H1 (cell line): ENCODE measurements at regions not wholly inside any gene's neighbourhood (a gene's known extent, or its start where the extent isn't known, plus 50 kb on each side); places are given as distances from the start of the nearest gene placed in this dataset.

Experiments
- CTCF ChIA-PET: fragments of 300-600 bp; sonication (Branson Sonifier 250); formaldehyde crosslinking; loops from one replicate; lab custom pipeline; 2021; ENCODE audit not compliant: partially characterized antibody; lab: Charles Lee
- POLR2A ChIA-PET: fragments of 300-600 bp; sonication (Branson Sonifier 250); formaldehyde crosslinking; loops from one replicate; lab custom pipeline; 2021; ENCODE audit warnings: inconsistent platforms; ENCODE audit not compliant: partially characterized antibody; lab: Charles Lee
- DNase-seq, 2 experiments: peaks; one replicate each; pipeline versions ENCODE4 v3.0.0 to v3.0.0-alpha.2; 2010 to 2022; ENCODE audit warnings: low spot score in 2 of 2, low read depth in 1 of 2, mixed read lengths in 1 of 2
- FAIRE-seq: peaks from 2 replicates; lab custom pipeline; 2011; peaks lifted over from hg19 to GRCh38; lab: Jason Lieb, UNC
- H2AFZ ChIP-seq: 2 replicates; pipeline ENCODE4 v1.8.1; 2012; ENCODE audit warnings: low read length, inconsistent platforms
- H2AK5ac ChIP-seq: 2 replicates; pipeline ENCODE4 v1.6.1; 2013; ENCODE audit warnings: low read depth, low read length
- H2BK120ac ChIP-seq: replicated peaks from 2 replicates; pipeline ENCODE3; 2013; ENCODE audit warnings: low read depth, low read length, inconsistent platforms
- H2BK12ac ChIP-seq: 2 replicates; pipeline ENCODE4 v1.6.1; 2013; ENCODE audit warnings: low read depth, low read length
- H2BK15ac ChIP-seq: 2 replicates; pipeline ENCODE4 v1.6.1; 2013; ENCODE audit warnings: low read length
- H2BK20ac ChIP-seq: 2 replicates; pipeline ENCODE4 v1.6.1; 2013; ENCODE audit warnings: low read length
- H2BK5ac ChIP-seq: 2 replicates; pipeline ENCODE4 v1.6.1; 2013; ENCODE audit warnings: low read depth, low read length
- H3K14ac ChIP-seq: 2 replicates; pipeline ENCODE4 v1.6.1; 2013; ENCODE audit warnings: inconsistent platforms; ENCODE audit not compliant: insufficient read length
- H3K18ac ChIP-seq: 2 replicates; pipeline ENCODE4 v1.6.1; 2013; ENCODE audit warnings: low read length; ENCODE audit errors: extremely low read depth
- H3K23ac ChIP-seq: 2 replicates; pipeline ENCODE4 v1.6.1; 2013; ENCODE audit warnings: inconsistent platforms; ENCODE audit not compliant: insufficient read length
- H3K23me2 ChIP-seq: 2 replicates; pipeline ENCODE4 v1.6.1; 2013; ENCODE audit warnings: low read depth, low read length
- H3K27ac ChIP-seq: 2 replicates; pipeline ENCODE4 v1.6.1; 2011; ENCODE audit warnings: low read depth, low read length, inconsistent platforms
- H3K27me3 ChIP-seq, 4 experiments: replicated peaks in 1 of 4; 1 replicate in 1 of 4; 2 replicates in 3 of 4; pipeline versions ENCODE4 v1.6.1 to v1.8.1; 2011 to 2013; ENCODE audit warnings: low read length in 3 of 4, mild to moderate bottlenecking in 3 of 4, inconsistent platforms in 2 of 4, mixed read lengths in 2 of 4, moderate library complexity in 1 of 4; ENCODE audit not compliant: control insufficient read depth in 3 of 4, insufficient read depth in 3 of 4; ENCODE audit errors: extremely low read depth in 1 of 4
- H3K36me3 ChIP-seq, 4 experiments: 2 replicates each; pipeline versions ENCODE4 v1.6.1 to v1.8.1; 2011 to 2013; ENCODE audit warnings: mild to moderate bottlenecking in 4 of 4, low read length in 3 of 4, moderate library complexity in 2 of 4, control low read depth in 1 of 4, inconsistent platforms in 1 of 4; ENCODE audit not compliant: insufficient read depth in 4 of 4, control insufficient read depth in 2 of 4
- H3K4ac ChIP-seq: replicated peaks from 2 replicates; pipeline ENCODE3; 2013; ENCODE audit warnings: low read length, low read depth, mixed read lengths, inconsistent platforms; ENCODE audit not compliant: insufficient read length
- H3K4me1 ChIP-seq, 4 experiments: replicated peaks in 1 of 4; 1 replicate in 1 of 4; 2 replicates in 3 of 4; pipeline versions ENCODE4 v1.6.1 to v1.8.1; 2011 to 2013; ENCODE audit warnings: low read length in 3 of 4, inconsistent platforms in 2 of 4, mixed read lengths in 1 of 4; ENCODE audit not compliant: insufficient read depth in 4 of 4, control insufficient read depth in 3 of 4
- H3K4me2 ChIP-seq, 2 experiments: 2 replicates each; pipeline versions ENCODE4 v1.6.1 to v1.8.1; 2011 to 2013; ENCODE audit warnings: low read depth in 2 of 2, low read length in 2 of 2, control low read depth in 1 of 2, inconsistent platforms in 1 of 2, mild to moderate bottlenecking in 1 of 2; ENCODE audit not compliant: insufficient read depth in 1 of 2
- H3K4me3 ChIP-seq, 4 experiments: fragments of 200-600, 300-600 bp in 1 of 4; sonication (generic), shearing (Covaris generic), sonication (Bioruptor Twin) in 1 of 4; 2 replicates each; pipeline versions ENCODE4 v1.5.1 to v1.8.1; 2011 to 2016; ENCODE audit warnings: low read length in 4 of 4, low read depth in 3 of 4, control low read depth in 2 of 4, inconsistent platforms in 2 of 4, mild to moderate bottlenecking in 2 of 4, mixed read lengths in 1 of 4, moderate library complexity in 1 of 4; ENCODE audit not compliant: insufficient read depth in 2 of 4; ENCODE audit errors: extremely low read depth in 1 of 4
- H3K56ac ChIP-seq: replicated peaks from 2 replicates; pipeline ENCODE3; 2013; ENCODE audit warnings: low read depth, mild to moderate bottlenecking, mixed read lengths, low read length, inconsistent platforms; ENCODE audit not compliant: insufficient read length
- H3K79me1 ChIP-seq: 2 replicates; pipeline ENCODE4 v1.6.1; 2013; ENCODE audit warnings: low read depth, low read length, control low read depth
- H3K79me2 ChIP-seq, 2 experiments: 2 replicates each; pipeline versions ENCODE4 v1.6.1 to v1.8.1; 2012 to 2013; ENCODE audit warnings: low read length in 2 of 2, mild to moderate bottlenecking in 2 of 2, inconsistent platforms in 1 of 2; ENCODE audit not compliant: insufficient read depth in 2 of 2, control insufficient read depth in 1 of 2
- H3K9ac ChIP-seq, 4 experiments: replicated peaks in 1 of 4; 1 replicate in 1 of 4; 2 replicates in 3 of 4; pipeline versions ENCODE4 v1.6.1 to v1.8.1; 2011 to 2013; ENCODE audit warnings: low read depth in 3 of 4, low read length in 3 of 4, control low read depth in 2 of 4, mild to moderate bottlenecking in 2 of 4, moderate library complexity in 2 of 4, inconsistent platforms in 1 of 4; ENCODE audit errors: extremely low read depth in 1 of 4
- H3K9me3 ChIP-seq, 2 experiments: 2 replicates each; pipeline versions ENCODE4 v1.6.1 to v1.8.1; 2012 to 2013; ENCODE audit warnings: mild to moderate bottlenecking in 2 of 2, moderate library complexity in 2 of 2, control low read depth in 1 of 2, inconsistent platforms in 1 of 2, low read depth in 1 of 2, low read length in 1 of 2, mixed read lengths in 1 of 2; ENCODE audit not compliant: insufficient read depth in 2 of 2
- H4K20me1 ChIP-seq, 2 experiments: replicated peaks in 1 of 2; 2 replicates each; pipeline versions ENCODE3 to v1.8.1; 2011 to 2013; ENCODE audit warnings: inconsistent platforms in 2 of 2, low read length in 2 of 2, mild to moderate bottlenecking in 1 of 2; ENCODE audit not compliant: insufficient read depth in 2 of 2, control insufficient read depth in 1 of 2
- H4K5ac ChIP-seq: 2 replicates; pipeline ENCODE4 v1.6.1; 2013; ENCODE audit warnings: low read length, low read depth, mixed read lengths, inconsistent platforms; ENCODE audit not compliant: insufficient read length
- H4K8ac ChIP-seq: 2 replicates; pipeline ENCODE4 v1.8.0; 2013; ENCODE audit warnings: mild to moderate bottlenecking, moderate library complexity, low read length, inconsistent platforms; ENCODE audit not compliant: insufficient read depth; ENCODE audit errors: extremely low read depth
- H4K91ac ChIP-seq: replicated peaks from 2 replicates; pipeline ENCODE3; 2013; ENCODE audit warnings: low read length, mixed read lengths, inconsistent platforms; ENCODE audit not compliant: insufficient read length
- CTBP2 ChIP-seq: IDR thresholded peaks from 2 replicates; pipeline ENCODE4 v1.7.0; 2011; ENCODE audit warnings: borderline replicate concordance, mild to moderate bottlenecking, moderate library complexity, mixed read lengths, low read length; ENCODE audit not compliant: insufficient read depth, insufficient read length
- RAD21 ChIP-seq, 2 experiments: IDR thresholded peaks in 1 of 2; conservative IDR thresholded peaks in 1 of 2; 2 replicates each; pipeline ENCODE4 v1.6.1; 2011; ENCODE audit warnings: low read depth in 2 of 2, low read length in 2 of 2, improper control_type of control experiment in 1 of 2, inconsistent platforms in 1 of 2, mild to moderate bottlenecking in 1 of 2, moderate library complexity in 1 of 2
- WGBS, 2 experiments: shearing (Covaris generic) in 1 of 2; methylation state at CpG; one replicate each; pipeline versions ENCODE4 v1.1.6 to v1.1.7; 2013 to 2015; ENCODE audit warnings: low lambda C conversion rate in 2 of 2, mixed read lengths in 2 of 2, inconsistent platforms in 1 of 2, low coverage in 1 of 2, missing lambda C conversion rate in 1 of 2; ENCODE audit not compliant: insufficient replicate concordance in 2 of 2, insufficient coverage in 1 of 2, insufficient read length in 1 of 2; ENCODE audit errors: extremely low coverage in 1 of 2, missing lambda C conversion rate in 1 of 2; 5-methylcytosine and 5-hydroxymethylcytosine counted together

DNA sequence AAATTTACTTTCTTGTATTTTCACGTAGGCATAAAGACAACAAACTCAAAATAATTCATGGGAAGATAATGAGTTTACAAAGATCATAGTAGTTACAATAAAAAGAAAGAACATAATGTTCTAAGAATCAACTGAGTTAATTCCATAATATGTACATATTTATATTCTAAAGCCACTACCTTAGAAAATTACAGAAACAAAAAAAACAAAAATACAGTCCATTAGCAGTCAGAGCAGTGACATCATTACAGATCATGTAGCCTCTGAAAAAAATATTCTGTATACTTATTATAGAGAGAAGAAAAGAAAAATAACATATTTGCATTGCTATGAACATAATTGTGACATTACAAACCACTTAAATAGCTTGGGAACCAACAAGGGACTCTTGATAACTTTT lies 360.1 kb upstream of the RGS18 start:
- H2BK15ac ChIP-seq: no peak overlapping the region
- H3K14ac ChIP-seq: no peak overlapping the region
- H4K20me1 ChIP-seq: no peaks in the 10 kb centered on the region
- H3K4me2 ChIP-seq: no peak overlapping the region
- FAIRE-seq: no peak
- DNase-seq: no peak
- H4K8ac ChIP-seq: no peak overlapping the region
- no peaks in the 10 kb centered on the region; a peak in 1 of 4 replicates for H3K9me3 ChIP-seq
- H3K4me1 ChIP-seq: no peaks in the 10 kb centered on the region
- WGBS, 2 experiments: 88% methylated on average over 1 of the region's 1 CpG; no CpG with 5 or more reads in 1 of the 2 experiments
- no peaks in the 10 kb centered on the region for H3K27me3 ChIP-seq
- no peak overlapping the region for H2BK12ac ChIP-seq
- no peak overlapping the region for H3K27ac ChIP-seq
- no peak overlapping the region for H3K4ac ChIP-seq
- no peak overlapping the region for H4K5ac ChIP-seq
- no peaks in the 10 kb centered on the region for H3K79me2 ChIP-seq
- H2BK20ac ChIP-seq: no peak overlapping the region
- no peaks in the 10 kb centered on the region for H3K36me3 ChIP-seq
- TF ChIP-seq RAD21 (IDR thresholded peaks at IDR 0.05 in 1 of 2, conservative IDR thresholded peaks at IDR 0.05 in 1 of 2; ENCODE audit: low read depth in 2 of 2, low read length in 2 of 2): no peak
- TF ChIP-seq CTBP2: no peak
- H3K79me1 ChIP-seq: no peaks in the 10 kb centered on the region
- CTCF ChIA-PET: no interaction called here
- H2AFZ ChIP-seq: no peak overlapping the region
- no peak overlapping the region for H2BK120ac ChIP-seq
- no peak overlapping the region for H3K23ac ChIP-seq
- H3K9ac ChIP-seq: no peak overlapping the region
- H2AK5ac ChIP-seq: no peak overlapping the region
- no peaks in the 10 kb centered on the region for H3K23me2 ChIP-seq
- H3K18ac ChIP-seq: no peak overlapping the region
- no peak overlapping the region for H2BK5ac ChIP-seq
- no peak overlapping the region for H3K4me3 ChIP-seq
- H3K56ac ChIP-seq: no peak overlapping the region
- POLR2A ChIA-PET: no interaction called here
- no peak overlapping the region for H4K91ac ChIP-seq
